ENCODE measurements at regions not wholly inside any gene's neighbourhood (a gene's known extent, or its start where the extent isn't known, plus 50 kb on each side); places are given as distances from the start of the nearest gene placed in this dataset.

GRCh38 chr2:239640676-239641578 lies 240.1 kb upstream of the HDAC4 start:
- Histone ChIP-seq H3K79me2 (ENCODE audit: control insufficient read depth, insufficient read depth, low read length) (no peaks in the 10 kb centered on the region), H3K27ac (ENCODE audit: insufficient read depth, low read depth, low read length) (no peak overlapping the region), H3K9me3 (replicated peaks; ENCODE audit: control insufficient read depth, insufficient read depth, low read length) (no peaks in the 10 kb centered on the region), H3K4me2 (ENCODE audit: insufficient read depth, low read length) (no peak overlapping the region), H3K27me3 (ENCODE audit: control insufficient read depth in 2 of 2, insufficient read depth in 2 of 2, low read length in 2 of 2) (no peaks in the 10 kb centered on the region), H3K9ac (replicated peaks; ENCODE audit: extremely low read depth, insufficient read depth, low read length) (no peak overlapping the region), H3K4me3 (replicated peaks in 1 of 3; ENCODE audit: insufficient read depth in 1 of 3, low read depth in 1 of 3, low read length in 3 of 3) (no peak overlapping the region), H2AFZ (ENCODE audit: low read depth, low read length) (no peak overlapping the region), H3K36me3 (ENCODE audit: control insufficient read depth in 2 of 2, extremely low read depth in 1 of 2, insufficient read depth in 2 of 2, low read length in 2 of 2) (no peaks in the 10 kb centered on the region), H4K20me1 (replicated peaks; ENCODE audit: control insufficient read depth, extremely low read depth, insufficient read depth, low read length) (no peaks in the 10 kb centered on the region), H3K9me1 (replicated peaks; ENCODE audit: control insufficient read depth, extremely low read depth, insufficient read depth, low read length) (no peaks in the 10 kb centered on the region), H3K4me1 (ENCODE audit: control insufficient read depth, extremely low read depth, insufficient read depth, low read length) (no peaks in the 10 kb centered on the region)
- TF ChIP-seq GATA2 (IDR thresholded peaks at IDR 0.05; ENCODE audit: insufficient read depth, insufficient read length, low read depth, low read length) (no peak), POLR2A (IDR thresholded peaks at IDR 0.05; ENCODE audit: low read depth, low read length) (no peak), MYC (IDR thresholded peaks at IDR 0.05; ENCODE audit: low read depth, low read length) (no peak), POLR2AphosphoS5 (IDR thresholded peaks at IDR 0.05; ENCODE audit: insufficient read depth, low read depth, low read length) (no peak), EZH2 (IDR thresholded peaks at IDR 0.05; ENCODE audit: borderline replicate concordance, low read depth, low read length, severe bottlenecking) (no peak), MAX (IDR thresholded peaks at IDR 0.05; ENCODE audit: insufficient read depth, insufficient read length) (no peak), JUN (IDR thresholded peaks at IDR 0.05; ENCODE audit: borderline replicate concordance, insufficient read depth, insufficient read length, low read depth) (no peak), FOS (IDR thresholded peaks at IDR 0.05; ENCODE audit: borderline replicate concordance, insufficient read depth, low read length) (no peak)
- TF ChIP-seq, protein P1, sequence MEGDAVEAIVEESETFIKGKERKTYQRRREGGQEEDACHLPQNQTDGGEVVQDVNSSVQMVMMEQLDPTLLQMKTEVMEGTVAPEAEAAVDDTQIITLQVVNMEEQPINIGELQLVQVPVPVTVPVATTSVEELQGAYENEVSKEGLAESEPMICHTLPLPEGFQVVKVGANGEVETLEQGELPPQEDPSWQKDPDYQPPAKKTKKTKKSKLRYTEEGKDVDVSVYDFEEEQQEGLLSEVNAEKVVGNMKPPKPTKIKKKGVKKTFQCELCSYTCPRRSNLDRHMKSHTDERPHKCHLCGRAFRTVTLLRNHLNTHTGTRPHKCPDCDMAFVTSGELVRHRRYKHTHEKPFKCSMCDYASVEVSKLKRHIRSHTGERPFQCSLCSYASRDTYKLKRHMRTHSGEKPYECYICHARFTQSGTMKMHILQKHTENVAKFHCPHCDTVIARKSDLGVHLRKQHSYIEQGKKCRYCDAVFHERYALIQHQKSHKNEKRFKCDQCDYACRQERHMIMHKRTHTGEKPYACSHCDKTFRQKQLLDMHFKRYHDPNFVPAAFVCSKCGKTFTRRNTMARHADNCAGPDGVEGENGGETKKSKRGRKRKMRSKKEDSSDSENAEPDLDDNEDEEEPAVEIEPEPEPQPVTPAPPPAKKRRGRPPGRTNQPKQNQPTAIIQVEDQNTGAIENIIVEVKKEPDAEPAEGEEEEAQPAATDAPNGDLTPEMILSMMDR (IDR thresholded peaks at IDR 0.05; ENCODE audit: extremely low read depth in 1 of 2, insufficient read depth in 1 of 2, low read depth in 1 of 2, low read length in 2 of 2), result no peak
- intact Hi-C loops (cut with micrococcal nuclease), result no loop called here
- no TSS peak for BruUV-seq (replicated peaks)
- FAIRE-seq, result no peak
- dilution Hi-C loops (cut with MboI; ENCODE audit: extremely low pct_ligation_motif_present, low sequenced_read_pairs), result no loop called here
- DNase-seq (ENCODE audit: low read depth, low spot score), result no peak
- CTCF ChIA-PET, result no interaction called here
- POLR2A ChIA-PET, result no interaction called here
